ENCODE measurements at regions not wholly inside any gene's neighbourhood (a gene's known extent, or its start where the extent isn't known, plus 50 kb on each side); places are given as distances from the start of the nearest gene placed in this dataset.

DNA sequence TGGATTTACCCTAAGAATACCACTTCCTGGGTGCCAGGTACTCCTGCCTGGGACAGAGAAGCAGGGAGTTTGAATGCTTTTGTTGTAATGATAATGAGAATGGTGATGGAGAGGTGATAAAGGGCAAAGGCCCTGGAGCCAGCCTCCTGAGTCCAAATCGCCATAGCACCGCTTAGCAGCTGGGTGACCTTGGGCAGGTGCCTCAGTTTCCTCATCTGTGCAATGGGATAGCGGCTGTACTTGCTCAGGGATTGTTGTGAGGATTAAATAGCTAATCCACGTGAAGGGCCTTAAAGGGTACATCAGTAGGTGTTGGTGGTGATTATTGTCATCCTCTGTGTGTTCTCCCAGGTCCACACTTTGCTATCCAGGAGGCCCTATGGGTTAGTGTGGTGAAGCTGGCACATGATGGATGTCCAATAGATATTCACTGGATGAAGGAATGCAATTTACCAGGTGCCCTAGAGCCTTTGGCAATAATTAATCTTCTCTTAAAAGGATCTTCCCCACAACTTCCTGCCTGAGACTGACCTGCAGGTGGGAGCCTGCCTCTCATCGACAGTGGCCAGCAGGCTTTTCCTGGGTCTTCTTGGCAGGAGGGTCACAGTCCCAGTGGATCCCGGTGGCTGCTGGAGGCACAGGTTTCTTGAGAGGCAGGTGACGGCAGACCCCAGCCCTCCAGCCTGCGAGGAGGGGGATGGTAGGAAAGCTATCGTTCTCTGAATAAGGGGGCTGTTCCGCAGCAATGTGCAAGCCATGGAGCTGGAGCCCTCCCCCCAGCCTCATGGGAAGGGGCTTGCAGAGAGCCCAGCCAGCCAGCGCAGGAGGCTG lies 160.2 kb downstream of the MACROH2A1 start:
- H3K4me3 Mint-ChIP-seq = no peak overlapping the region
- H3K23ac ChIP-seq (ENCODE audit: insufficient read length, low read depth, low read length) = no peak overlapping the region
- no CpG with 5 or more reads among the region's 11 CpGs for WGBS (ENCODE audit: extremely low coverage, insufficient read length, low lambda C conversion rate)
- TF ChIP-seq, protein P1, sequence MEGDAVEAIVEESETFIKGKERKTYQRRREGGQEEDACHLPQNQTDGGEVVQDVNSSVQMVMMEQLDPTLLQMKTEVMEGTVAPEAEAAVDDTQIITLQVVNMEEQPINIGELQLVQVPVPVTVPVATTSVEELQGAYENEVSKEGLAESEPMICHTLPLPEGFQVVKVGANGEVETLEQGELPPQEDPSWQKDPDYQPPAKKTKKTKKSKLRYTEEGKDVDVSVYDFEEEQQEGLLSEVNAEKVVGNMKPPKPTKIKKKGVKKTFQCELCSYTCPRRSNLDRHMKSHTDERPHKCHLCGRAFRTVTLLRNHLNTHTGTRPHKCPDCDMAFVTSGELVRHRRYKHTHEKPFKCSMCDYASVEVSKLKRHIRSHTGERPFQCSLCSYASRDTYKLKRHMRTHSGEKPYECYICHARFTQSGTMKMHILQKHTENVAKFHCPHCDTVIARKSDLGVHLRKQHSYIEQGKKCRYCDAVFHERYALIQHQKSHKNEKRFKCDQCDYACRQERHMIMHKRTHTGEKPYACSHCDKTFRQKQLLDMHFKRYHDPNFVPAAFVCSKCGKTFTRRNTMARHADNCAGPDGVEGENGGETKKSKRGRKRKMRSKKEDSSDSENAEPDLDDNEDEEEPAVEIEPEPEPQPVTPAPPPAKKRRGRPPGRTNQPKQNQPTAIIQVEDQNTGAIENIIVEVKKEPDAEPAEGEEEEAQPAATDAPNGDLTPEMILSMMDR (conservative IDR thresholded peaks at IDR 0.05) = no peak
- no peak overlapping the region for H3K27ac ChIP-seq (ENCODE audit: insufficient read length, low read depth, low read length)
- no peak overlapping the region; a peak in 1 of 7 replicates for H3K27ac Mint-ChIP-seq
- no peak overlapping the region for H2AK5ac ChIP-seq (ENCODE audit: insufficient read length, low read length)
- no peak overlapping the region for H4K8ac ChIP-seq (replicated peaks; ENCODE audit: insufficient read length, low read depth, low read length)
- peaks cover 10% of the 10 kb centered on the region for H3K27me3 Mint-ChIP-seq (ENCODE audit: low read depth)
- H3K4ac ChIP-seq (ENCODE audit: low read depth, low read length) = no peak overlapping the region
- no peak overlapping the region for H3T11ph ChIP-seq (ENCODE audit: low read length)
- no peak overlapping the region for H4K5ac ChIP-seq (ENCODE audit: insufficient read length, low read depth, low read length)
- H2BK20ac ChIP-seq (ENCODE audit: low read depth, low read length, poor library complexity, severe bottlenecking) = no peak overlapping the region
- H3K4me1 Mint-ChIP-seq = peaks cover 17% of the 10 kb centered on the region in 2 experiments
- H2BK12ac ChIP-seq (ENCODE audit: insufficient read length, low read depth, low read length) = no peak overlapping the region
- no peaks in the 10 kb centered on the region for H3K79me2 ChIP-seq (ENCODE audit: insufficient read depth, low read length)
- no peaks in the 10 kb centered on the region for H3K79me1 ChIP-seq (ENCODE audit: insufficient read depth, low read depth, low read length, poor library complexity, severe bottlenecking)
- H4K91ac ChIP-seq (ENCODE audit: insufficient read length, low read depth, low read length) = no peak overlapping the region
- no peaks in the 10 kb centered on the region for H3K27me3 ChIP-seq (ENCODE audit: insufficient read depth, low read length)
- no peak overlapping the region for H2AFZ ChIP-seq (ENCODE audit: low read length)
- no peak overlapping the region for H3K9ac ChIP-seq (ENCODE audit: extremely low read depth, insufficient read length, low read length)
- no peak overlapping the region for H2BK15ac ChIP-seq (ENCODE audit: low read depth, low read length)
- no peaks in the 10 kb centered on the region for H4K20me1 ChIP-seq (ENCODE audit: control insufficient read depth, insufficient read depth, insufficient read length)
- no peaks in the 10 kb centered on the region for H3K4me1 ChIP-seq (ENCODE audit: insufficient read depth, low read length)
- no peak overlapping the region for H2BK5ac ChIP-seq (ENCODE audit: insufficient read length, low read length)
- no peaks in the 10 kb centered on the region for H3K36me3 Mint-ChIP-seq (ENCODE audit: insufficient read depth in 1 of 3, low read depth in 3 of 3)
- no peak overlapping the region for H2BK120ac ChIP-seq (ENCODE audit: low read depth, low read length, poor library complexity, severe bottlenecking)
- no peaks in the 10 kb centered on the region for H3K9me3 ChIP-seq (ENCODE audit: control insufficient read depth, low read depth, low read length)
- DNase-seq = peak; percentile 23
- H3K18ac ChIP-seq (ENCODE audit: insufficient read length, low read depth, low read length) = no peak overlapping the region
- H3K9me3 Mint-ChIP-seq = no peaks in the 10 kb centered on the region
- no peak overlapping the region for H3K56ac ChIP-seq (ENCODE audit: insufficient read length, low read depth, low read length)
- no peak overlapping the region for H3K4me2 ChIP-seq (ENCODE audit: insufficient read depth, insufficient read length, low read length)
- no peak overlapping the region for H3K14ac ChIP-seq (ENCODE audit: insufficient read depth, low read length)
- no peaks in the 10 kb centered on the region for H3K23me2 ChIP-seq (ENCODE audit: insufficient read length, low read depth, low read length, poor library complexity, severe bottlenecking)
